ENCODE measurements at regions not wholly inside any gene's neighbourhood (a gene's known extent, or its start where the extent isn't known, plus 50 kb on each side); places are given as distances from the start of the nearest gene placed in this dataset.

DNA sequence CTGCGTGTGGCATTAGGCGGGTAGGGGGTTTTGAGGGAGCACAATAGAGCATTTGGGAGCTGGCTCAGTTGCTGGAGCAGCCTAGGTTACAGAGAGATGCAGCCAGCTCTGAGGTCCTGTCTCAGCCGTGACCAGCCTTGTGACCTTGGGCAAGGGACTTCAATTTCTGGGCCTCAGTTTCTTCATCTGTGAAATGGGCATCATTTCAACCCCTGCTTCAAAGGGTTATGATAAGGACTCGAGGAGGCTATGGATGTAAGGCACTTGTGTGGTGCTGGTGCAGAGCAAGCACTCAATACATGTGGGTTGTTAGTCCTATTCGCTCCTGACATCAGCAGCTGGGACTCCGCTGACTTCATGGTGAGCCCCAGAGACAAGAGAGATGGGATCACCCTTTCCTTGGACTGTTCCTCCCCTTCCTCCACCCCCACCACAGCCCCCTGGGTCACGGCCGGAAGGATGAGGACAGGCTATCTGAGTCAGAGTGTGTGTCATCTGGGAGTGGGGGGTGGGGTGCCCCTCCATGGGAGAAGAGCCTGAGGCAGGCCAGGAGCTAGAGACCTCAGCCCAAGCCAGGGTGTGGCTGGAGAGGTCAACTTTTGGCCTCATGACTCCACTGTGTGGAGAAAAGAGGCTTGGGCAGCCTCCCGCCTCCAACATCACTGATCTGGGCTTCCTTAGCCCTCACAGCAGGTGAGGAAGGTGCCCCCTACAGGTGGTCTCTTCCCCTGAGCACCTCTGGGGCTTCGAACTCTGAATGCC is 71.4 kb upstream of the ZBTB40 start:
- no peaks in the 10 kb centered on the region for H4K20me1 ChIP-seq (ENCODE audit: control insufficient read depth, insufficient read depth, low read length, poor library complexity, severe bottlenecking)
- H3K27me3 ChIP-seq (replicated peaks in 1 of 4; ENCODE audit: control extremely low read depth in 1 of 4, control insufficient read depth in 3 of 4, insufficient read depth in 4 of 4, low read length in 3 of 4) = peaks cover 0 to 7% (median 0%) of the 10 kb centered on the region in 4 experiments
- WGBS (ENCODE audit: insufficient coverage) = 92% methylated on average over 5 of the region's 10 CpGs
- H3K4me2 ChIP-seq (replicated peaks; ENCODE audit: low read depth, low read length, poor library complexity, severe bottlenecking) = no peak overlapping the region
- ATAC-seq (ENCODE audit: low read depth) (no peak), DNase-seq (no peak)
- no peak overlapping the region for H2AFZ ChIP-seq (ENCODE audit: insufficient read depth, low read depth, low read length, poor library complexity, severe bottlenecking)
- no peak overlapping the region for H3K9ac ChIP-seq (ENCODE audit: low read length)
- H3K79me2 ChIP-seq (ENCODE audit: control insufficient read depth, insufficient read depth, low read length) = no peaks in the 10 kb centered on the region
- H3K27ac Mint-ChIP-seq = no peak overlapping the region
- intact Hi-C loops (cut with micrococcal nuclease) = no loop called here
- CTCF ChIA-PET = no interaction called here
- no peak overlapping the region for H3K4me3 Mint-ChIP-seq
- no peaks in the 10 kb centered on the region for H3K36me3 ChIP-seq (replicated peaks in 1 of 2; ENCODE audit: control extremely low read depth in 1 of 2, control insufficient read depth in 1 of 2, extremely low read depth in 1 of 2, insufficient read depth in 2 of 2, low read length in 1 of 2)
- no peaks in the 10 kb centered on the region for H3K4me1 Mint-ChIP-seq
- H3K9me3 Mint-ChIP-seq (ENCODE audit: insufficient read depth) = no peaks in the 10 kb centered on the region
- peaks cover 12% of the 10 kb centered on the region for H3K27me3 Mint-ChIP-seq
- TF ChIP-seq, protein P1, sequence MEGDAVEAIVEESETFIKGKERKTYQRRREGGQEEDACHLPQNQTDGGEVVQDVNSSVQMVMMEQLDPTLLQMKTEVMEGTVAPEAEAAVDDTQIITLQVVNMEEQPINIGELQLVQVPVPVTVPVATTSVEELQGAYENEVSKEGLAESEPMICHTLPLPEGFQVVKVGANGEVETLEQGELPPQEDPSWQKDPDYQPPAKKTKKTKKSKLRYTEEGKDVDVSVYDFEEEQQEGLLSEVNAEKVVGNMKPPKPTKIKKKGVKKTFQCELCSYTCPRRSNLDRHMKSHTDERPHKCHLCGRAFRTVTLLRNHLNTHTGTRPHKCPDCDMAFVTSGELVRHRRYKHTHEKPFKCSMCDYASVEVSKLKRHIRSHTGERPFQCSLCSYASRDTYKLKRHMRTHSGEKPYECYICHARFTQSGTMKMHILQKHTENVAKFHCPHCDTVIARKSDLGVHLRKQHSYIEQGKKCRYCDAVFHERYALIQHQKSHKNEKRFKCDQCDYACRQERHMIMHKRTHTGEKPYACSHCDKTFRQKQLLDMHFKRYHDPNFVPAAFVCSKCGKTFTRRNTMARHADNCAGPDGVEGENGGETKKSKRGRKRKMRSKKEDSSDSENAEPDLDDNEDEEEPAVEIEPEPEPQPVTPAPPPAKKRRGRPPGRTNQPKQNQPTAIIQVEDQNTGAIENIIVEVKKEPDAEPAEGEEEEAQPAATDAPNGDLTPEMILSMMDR (IDR thresholded peaks at IDR 0.05) = no peak
- no peak for TF ChIP-seq EZH2 (IDR thresholded peaks at IDR 0.05; ENCODE audit: borderline replicate concordance, insufficient read depth, low read depth, low read length, poor library complexity, severe bottlenecking)
- no peak overlapping the region for H3K4me3 ChIP-seq (ENCODE audit: control extremely low read depth in 1 of 5, extremely low read depth in 1 of 5, insufficient read depth in 1 of 5, low read depth in 2 of 5, low read length in 4 of 5)
- no peaks in the 10 kb centered on the region for H3K4me1 ChIP-seq (ENCODE audit: control insufficient read depth in 2 of 2, insufficient read depth in 2 of 2, low read length in 2 of 2)
- POLR2A ChIA-PET = no interaction called here
- H3K9me3 ChIP-seq (ENCODE audit: control extremely low read depth in 1 of 3, control insufficient read depth in 2 of 3, insufficient read depth in 1 of 3, low read length in 2 of 3) = no peaks in the 10 kb centered on the region
- H3K27ac ChIP-seq (ENCODE audit: low read length in 2 of 2) = no peak overlapping the region

DNA sequence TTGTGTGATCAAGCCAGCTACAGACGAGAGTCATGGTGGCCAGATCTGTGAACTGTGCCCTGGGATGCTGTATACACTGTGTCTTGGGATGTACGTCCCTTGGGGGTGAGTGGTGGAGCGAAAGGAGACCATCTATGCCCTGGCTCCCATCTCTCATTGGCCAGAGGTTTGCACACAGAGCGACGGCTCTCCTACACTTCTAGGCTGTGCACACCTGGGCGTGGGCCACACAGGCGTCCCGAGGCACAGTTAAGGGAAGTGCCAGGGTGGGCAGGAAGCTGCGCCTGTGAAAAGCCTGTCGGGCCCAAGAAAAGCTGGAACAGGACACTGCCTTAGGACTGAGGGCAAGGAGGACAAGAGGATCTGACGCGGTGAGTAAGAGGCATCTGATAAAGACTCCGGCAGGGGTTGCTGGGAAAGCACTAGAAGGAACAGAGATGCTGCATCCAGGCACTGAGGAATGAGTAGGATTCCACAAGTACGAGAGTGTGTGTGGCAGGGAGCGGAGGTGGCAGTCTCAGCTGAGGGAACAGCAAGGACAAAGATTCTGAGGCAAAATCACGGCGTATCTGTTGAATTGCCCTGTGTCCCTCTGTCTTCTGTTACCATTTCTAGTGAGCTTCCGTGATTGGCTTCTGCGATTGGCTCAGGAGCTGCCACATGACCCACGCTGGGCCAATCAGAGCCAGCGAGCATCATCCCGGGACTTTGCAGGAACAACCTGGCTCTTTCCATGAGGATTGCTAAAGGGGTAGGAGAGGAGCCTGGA is 67.9 kb upstream of the ZBTB40 start:
- intact Hi-C loops (cut with micrococcal nuclease) = no loop called here
- no peaks in the 10 kb centered on the region for H3K79me2 ChIP-seq (ENCODE audit: control insufficient read depth, insufficient read depth, low read length)
- CTCF ChIA-PET = no interaction called here

More for the DNA sequence above, 67.9 kb upstream of the ZBTB40 start:
- Mint-ChIP-seq H3K4me1 (no peaks in the 10 kb centered on the region), H3K27ac (no peak overlapping the region), H3K4me3 (no peak overlapping the region), H3K9me3 (ENCODE audit: insufficient read depth) (no peaks in the 10 kb centered on the region), H3K27me3 (peaks cover 19% of the 10 kb centered on the region)
- no peak for DNase-seq
- Histone ChIP-seq H3K36me3 (replicated peaks in 1 of 2; ENCODE audit: control extremely low read depth in 1 of 2, control insufficient read depth in 1 of 2, extremely low read depth in 1 of 2, insufficient read depth in 2 of 2, low read length in 1 of 2) (no peaks in the 10 kb centered on the region), H3K4me3 (ENCODE audit: control extremely low read depth in 1 of 5, extremely low read depth in 1 of 5, insufficient read depth in 1 of 5, low read depth in 2 of 5, low read length in 4 of 5) (no peak overlapping the region), H3K4me2 (replicated peaks; ENCODE audit: low read depth, low read length, poor library complexity, severe bottlenecking) (no peak overlapping the region), H2AFZ (ENCODE audit: insufficient read depth, low read depth, low read length, poor library complexity, severe bottlenecking) (no peak overlapping the region), H3K27me3 (replicated peaks in 1 of 4; ENCODE audit: control extremely low read depth in 1 of 4, control insufficient read depth in 3 of 4, insufficient read depth in 4 of 4, low read length in 3 of 4) (peaks cover 0 to 8% (median 2%) of the 10 kb centered on the region in 4 experiments), H4K20me1 (ENCODE audit: control insufficient read depth, insufficient read depth, low read length, poor library complexity, severe bottlenecking) (no peaks in the 10 kb centered on the region), H3K27ac (ENCODE audit: low read length in 2 of 2) (no peak overlapping the region), H3K9ac (ENCODE audit: low read length) (no peak overlapping the region), H3K9me3 (ENCODE audit: control extremely low read depth in 1 of 3, control insufficient read depth in 2 of 3, insufficient read depth in 1 of 3, low read length in 2 of 3) (no peaks in the 10 kb centered on the region), H3K4me1 (ENCODE audit: control insufficient read depth in 2 of 2, insufficient read depth in 2 of 2, low read length in 2 of 2) (no peaks in the 10 kb centered on the region)
- 80% methylated on average over 20 of the region's 22 CpGs for WGBS (ENCODE audit: insufficient coverage)
- ATAC-seq (ENCODE audit: low read depth) = no peak
- no peak for TF ChIP-seq EZH2 (IDR thresholded peaks at IDR 0.05; ENCODE audit: borderline replicate concordance, insufficient read depth, low read depth, low read length, poor library complexity, severe bottlenecking)
- TF ChIP-seq, protein P1 (IDR thresholded peaks at IDR 0.05) = no peak
- POLR2A ChIA-PET = no interaction called here
